ENCODE measurements at regions not wholly inside any gene's neighbourhood (a gene's known extent, or its start where the extent isn't known, plus 50 kb on each side); places are given as distances from the start of the nearest gene placed in this dataset.

GRCh38 chr3:14346191-14346590 is 56.2 kb upstream of the SLC6A6 start:
- H3K27ac Mint-ChIP-seq: no peak overlapping the region

GRCh38 chr3:14346642-14347041 is 55.8 kb upstream of the SLC6A6 start:
- Mint-ChIP-seq H3K27me3 (ENCODE audit: low read depth) (peaks cover 27% of the 10 kb centered on the region), H3K4me3 (no peak overlapping the region), H3K4me1 (peaks cover 13% of the 10 kb centered on the region), H3K36me3 (no peaks in the 10 kb centered on the region), H3K27ac (no peak overlapping the region), H3K9me3 (no peaks in the 10 kb centered on the region)
- no peak for ATAC-seq
- CTCF ChIA-PET: interaction anchor here (0.7 to 1.4 kb wide), 2 partner anchors 46 to 67 kb away, joined by 3 to 4 read pairs; no protein-coding TSS in a partner anchor
- no peak for DNase-seq (ENCODE audit: low spot score)
- POLR2A ChIA-PET: no interaction called here
- TF ChIP-seq NR2C2 (CRISPR knock-in tag; IDR thresholded peaks at IDR 0.05) (no peak), ZNF512 (CRISPR knock-in tag; IDR thresholded peaks at IDR 0.05; ENCODE audit: borderline replicate concordance) (no peak), ZNF532 (CRISPR knock-in tag; IDR thresholded peaks at IDR 0.05; ENCODE audit: borderline replicate concordance) (no peak), ETV6 (CRISPR knock-in tag; IDR thresholded peaks at IDR 0.05) (no peak)

More at GRCh38 chr3:14346191-14346590, 56.2 kb upstream of the SLC6A6 start:
- CTCF ChIA-PET: interaction anchor here (0.7 to 1.8 kb wide), 4 partner anchors 46 to 85 kb away, joined by 3 to 7 read pairs (median 3); no protein-coding TSS in a partner anchor
- no peak for TF ChIP-seq ZNF263 (CRISPR knock-in tag; IDR thresholded peaks at IDR 0.05; ENCODE audit: low read depth)
- Mint-ChIP-seq H3K9me3 (no peaks in the 10 kb centered on the region), H3K36me3 (no peaks in the 10 kb centered on the region), H3K4me1 (peaks cover 13% of the 10 kb centered on the region), H3K4me3 (no peak overlapping the region), H3K27me3 (ENCODE audit: low read depth) (peaks cover 27% of the 10 kb centered on the region)
- no peak for ATAC-seq
- POLR2A ChIA-PET: no interaction called here
- DNase-seq (ENCODE audit: low spot score): no peak

GRCh38 chr3:14347110-14347509 is 55.3 kb upstream of the SLC6A6 start:
- DNase-seq (ENCODE audit: low spot score) (no peak), ATAC-seq (no peak)
- H3K27me3 Mint-ChIP-seq (ENCODE audit: low read depth): peaks cover 27% of the 10 kb centered on the region
- H3K27ac Mint-ChIP-seq: no peak overlapping the region
- H3K4me3 Mint-ChIP-seq: no peak overlapping the region
- POLR2A ChIA-PET: no interaction called here
- peaks cover 13% of the 10 kb centered on the region for H3K4me1 Mint-ChIP-seq
- no peak for TF ChIP-seq CDX4 (CRISPR knock-in tag; IDR thresholded peaks at IDR 0.05; ENCODE audit: borderline replicate concordance)
- peak; percentile 60 for TF ChIP-seq USF1 (CRISPR knock-in tag; IDR thresholded peaks at IDR 0.05)
- no peak for TF ChIP-seq JUN (CRISPR knock-in tag; IDR thresholded peaks at IDR 0.05)
- TF ChIP-seq NFE2L1 (CRISPR knock-in tag; IDR thresholded peaks at IDR 0.05): no peak
- peak; percentile 73 for TF ChIP-seq USF2 (CRISPR knock-in tag; IDR thresholded peaks at IDR 0.05)
- TF ChIP-seq SP1 (CRISPR knock-in tag; conservative IDR thresholded peaks at IDR 0.05): no peak
- H3K9me3 Mint-ChIP-seq: no peaks in the 10 kb centered on the region
- CTCF ChIA-PET: interaction anchor here (0.6 to 1.4 kb wide), 3 partner anchors 45 to 86 kb away, joined by 3 to 4 read pairs (median 3); no protein-coding TSS in a partner anchor
- no peaks in the 10 kb centered on the region for H3K36me3 Mint-ChIP-seq

All from WTC11 (cell line).